GM18507 (cell line): ENCODE measurements at regions not wholly inside any gene's neighbourhood (a gene's known extent, or its start where the extent isn't known, plus 50 kb on each side); places are given as distances from the start of the nearest gene placed in this dataset.
"Not testable (repeated sequence)": the region's sequence is repeated elsewhere in the genome, so short reads cannot be mapped to it uniquely, and the experiment has no call there.

Source experiments
- DNase-seq: peaks from one replicate; pipeline ENCODE4 v3.0.0; 2011; ENCODE audit warnings: low read depth; ENCODE audit not compliant: insufficient read length; ENCODE audit errors: extremely low spot score
- FAIRE-seq: peaks from 2 replicates; lab custom pipeline; 2011; peaks lifted over from hg19 to GRCh38; lab: Jason Lieb, UNC

- no peak for FAIRE-seq
- DNase-seq: no peak
Measured at GRCh38 chr5:84961193-84961592, 576.5 kb upstream of the EDIL3 start.

GRCh38 chr5:84961903-84962302 is 577.2 kb upstream of the EDIL3 start:
- FAIRE-seq (no peak), DNase-seq (no peak)

- FAIRE-seq (no peak), DNase-seq (no peak)
Measured at GRCh38 chr5:84983093-84983492, 598.4 kb upstream of the EDIL3 start.

GRCh38 chr5:84985148-84985547 is 600.5 kb upstream of the EDIL3 start:
- DNase-seq (no peak), FAIRE-seq (no peak)

- FAIRE-seq: no peak
- DNase-seq: no peak
Measured at GRCh38 chr5:84986688-84987087, 602.0 kb upstream of the EDIL3 start.

GRCh38 chr5:85000671-85001070 is 616.0 kb upstream of the EDIL3 start:
- no peak for FAIRE-seq
- no peak for DNase-seq

GRCh38 chr5:85002026-85002425 is 617.3 kb upstream of the EDIL3 start:
- DNase-seq, FAIRE-seq: not testable (repeated sequence)

- FAIRE-seq (no peak), DNase-seq (no peak)
Measured at GRCh38 chr5:85010014-85010562, 625.4 kb upstream of the EDIL3 start.

GRCh38 chr5:85017261-85017660 is 632.6 kb upstream of the EDIL3 start:
- DNase-seq (no peak), FAIRE-seq (no peak)

- FAIRE-seq (no peak), DNase-seq (no peak)
Measured at GRCh38 chr5:85030316-85031084, 645.8 kb upstream of the EDIL3 start.

GRCh38 chr5:85049020-85049419 is 664.3 kb upstream of the EDIL3 start:
- FAIRE-seq (no peak), DNase-seq (no peak)

GRCh38 chr5:85052826-85053225 is 668.1 kb upstream of the EDIL3 start:
- FAIRE-seq: no peak
- no peak for DNase-seq

GRCh38 chr5:85069659-85070640 is 685.3 kb upstream of the EDIL3 start:
- FAIRE-seq (no peak), DNase-seq (no peak)

GRCh38 chr5:85077581-85077980 is 692.9 kb upstream of the EDIL3 start:
- DNase-seq: no peak

GRCh38 chr5:85096421-85096820 is 711.7 kb upstream of the EDIL3 start:
- no peak for DNase-seq
- no peak for FAIRE-seq

More at GRCh38 chr5:85077581-85077980, 692.9 kb upstream of the EDIL3 start:
- no peak for FAIRE-seq

- FAIRE-seq: no peak
- no peak for DNase-seq
Measured at GRCh38 chr5:85108471-85108870, 723.8 kb upstream of the EDIL3 start.

GRCh38 chr5:85109616-85110015 is 724.9 kb upstream of the EDIL3 start:
- FAIRE-seq (no peak), DNase-seq (no peak)

- DNase-seq: no peak
- no peak for FAIRE-seq
Measured at GRCh38 chr5:85132269-85132668, 747.6 kb upstream of the EDIL3 start.

- FAIRE-seq: no peak
- no peak for DNase-seq
Measured at GRCh38 chr5:85140471-85140870, 755.8 kb upstream of the EDIL3 start.

GRCh38 chr5:85143138-85143537 is 758.5 kb upstream of the EDIL3 start:
- FAIRE-seq: no peak
- no peak for DNase-seq
